ENCODE measurements at regions not wholly inside any gene's neighbourhood (a gene's known extent, or its start where the extent isn't known, plus 50 kb on each side); places are given as distances from the start of the nearest gene placed in this dataset.

DNA sequence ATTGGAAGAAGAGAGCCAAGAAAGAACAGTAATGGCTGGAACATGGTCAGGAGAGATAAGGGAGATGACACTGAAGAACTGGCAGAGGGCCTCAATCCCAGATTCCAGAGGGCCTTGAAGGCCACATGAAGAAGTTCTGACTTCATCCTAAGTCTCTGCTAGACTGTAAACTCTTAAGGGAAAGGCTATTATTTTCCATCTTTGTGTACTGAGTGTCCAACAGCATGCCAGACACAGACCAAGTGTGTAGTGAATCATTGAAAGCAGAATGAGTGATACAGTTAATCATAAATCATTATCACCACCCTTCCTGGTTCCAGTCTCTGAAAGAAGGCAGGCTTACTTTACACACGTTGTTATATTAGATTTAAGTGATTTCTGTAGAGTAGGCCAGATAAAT, 185.3 kb upstream of the C11orf87 start:
- Mint-ChIP-seq H3K9me3 (peaks cover 2 to 6% (median 3%) of the 10 kb centered on the region in 8 donors), H3K4me3 (no peak overlapping the region), H3K4me1 (no peaks in the 10 kb centered on the region), H3K27me3 (no peaks in the 10 kb centered on the region), H3K27ac (no peak overlapping the region), H3K36me3 (no peaks in the 10 kb centered on the region)
- no peak overlapping the region for H3K27ac ChIP-seq (ENCODE audit: low read depth, low read length)
- no peaks in the 10 kb centered on the region for H3K36me3 ChIP-seq (ENCODE audit: insufficient read depth, low read length)
- DNase-seq, result no peak
- intact Hi-C loops (cut with micrococcal nuclease), result no loop called here
- no peaks in the 10 kb centered on the region for H3K4me1 ChIP-seq (ENCODE audit: insufficient read depth, low read length)
- ChIA-PET CTCF (ENCODE audit: partially characterized antibody) (no interaction called here), POLR2A (ENCODE audit: partially characterized antibody) (no interaction called here)
- H3K4me3 ChIP-seq (ENCODE audit: low read length in 2 of 2), result no peak overlapping the region
- H3K9me3 ChIP-seq (ENCODE audit: control insufficient read depth in 1 of 2, low read length in 2 of 2), result no peaks in the 10 kb centered on the region
- H3K27me3 ChIP-seq (ENCODE audit: insufficient read depth, low read length), result no peaks in the 10 kb centered on the region

DNA sequence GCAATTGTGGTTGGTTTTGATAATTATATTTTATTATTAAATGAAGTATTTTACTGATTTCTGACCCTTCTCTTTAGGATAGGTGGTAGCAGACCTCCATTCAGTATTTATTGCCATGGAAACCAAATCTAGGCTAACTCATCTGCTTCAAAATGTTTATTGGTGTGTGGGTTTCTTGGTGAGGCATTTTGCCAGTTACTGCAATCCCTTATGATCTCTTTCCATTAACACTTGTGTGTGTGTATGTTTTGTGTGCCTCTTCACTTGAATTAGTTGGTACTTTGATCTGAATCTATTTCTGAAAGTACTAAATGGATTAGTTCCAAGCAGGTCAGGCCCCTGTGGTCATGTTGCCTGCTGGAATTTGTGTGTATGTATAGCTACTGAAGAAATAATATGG, 184.4 kb upstream of the C11orf87 start:
- no peak for DNase-seq
- Histone ChIP-seq H3K27ac (ENCODE audit: low read depth, low read length) (no peak overlapping the region), H3K27me3 (ENCODE audit: insufficient read depth, low read length) (no peaks in the 10 kb centered on the region), H3K9me3 (ENCODE audit: control insufficient read depth in 1 of 2, low read length in 2 of 2) (no peaks in the 10 kb centered on the region), H3K4me1 (ENCODE audit: insufficient read depth, low read length) (no peaks in the 10 kb centered on the region), H3K4me3 (ENCODE audit: low read length in 2 of 2) (no peak overlapping the region), H3K36me3 (ENCODE audit: insufficient read depth, low read length) (no peaks in the 10 kb centered on the region)
- ChIA-PET POLR2A (ENCODE audit: partially characterized antibody) (no interaction called here), CTCF (ENCODE audit: partially characterized antibody) (no interaction called here)
- Mint-ChIP-seq H3K4me3 (no peak overlapping the region), H3K36me3 (no peaks in the 10 kb centered on the region), H3K4me1 (no peaks in the 10 kb centered on the region), H3K27me3 (no peaks in the 10 kb centered on the region), H3K9me3 (peaks cover 2 to 6% (median 4%) of the 10 kb centered on the region in 8 donors), H3K27ac (no peak overlapping the region)
- intact Hi-C loops (cut with micrococcal nuclease), result no loop called here

DNA sequence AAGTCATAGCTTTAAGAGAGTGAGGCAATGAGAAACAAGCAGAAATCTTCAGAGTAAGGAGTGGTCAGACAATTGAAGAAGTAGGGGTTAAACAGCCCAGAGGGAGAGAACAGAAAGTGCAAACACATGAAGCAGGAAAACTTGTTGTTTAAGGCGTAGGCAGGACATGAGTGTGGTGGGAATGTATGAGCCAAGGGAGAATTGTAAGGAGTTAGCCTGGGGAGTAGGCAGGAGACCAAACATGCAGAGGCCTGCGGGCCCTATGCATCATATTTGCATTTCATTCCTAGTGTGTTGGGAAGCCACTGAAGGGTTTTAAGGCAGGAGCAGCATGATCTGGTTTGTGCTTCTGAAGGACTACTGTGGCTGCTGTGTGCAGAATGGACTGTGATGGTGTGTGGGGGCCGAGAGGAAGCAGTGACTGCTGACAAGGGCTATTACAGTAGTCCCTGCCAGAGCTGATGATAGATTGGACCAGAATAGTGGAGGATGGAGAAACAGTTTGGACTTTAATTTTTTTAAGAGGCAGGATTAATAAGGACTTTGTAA, 179.9 kb upstream of the C11orf87 start:
- H3K4me1 ChIP-seq (ENCODE audit: insufficient read depth, low read length), result no peaks in the 10 kb centered on the region
- intact Hi-C loops (cut with micrococcal nuclease), result no loop called here
- H3K27ac ChIP-seq (ENCODE audit: low read depth, low read length), result no peak overlapping the region
- Mint-ChIP-seq H3K9me3 (peaks cover 2 to 6% (median 5%) of the 10 kb centered on the region in 8 donors), H3K4me1 (no peaks in the 10 kb centered on the region), H3K27me3 (no peaks in the 10 kb centered on the region), H3K4me3 (no peak overlapping the region), H3K27ac (no peak overlapping the region), H3K36me3 (no peaks in the 10 kb centered on the region)
- no peak for DNase-seq
- H3K4me3 ChIP-seq (ENCODE audit: low read length in 2 of 2), result no peak overlapping the region
- no peaks in the 10 kb centered on the region for H3K27me3 ChIP-seq (ENCODE audit: insufficient read depth, low read length)
- POLR2A ChIA-PET (ENCODE audit: partially characterized antibody), result no interaction called here
- CTCF ChIA-PET (ENCODE audit: partially characterized antibody), result no interaction called here
- no peaks in the 10 kb centered on the region for H3K9me3 ChIP-seq (ENCODE audit: control insufficient read depth in 1 of 2, low read length in 2 of 2)
- H3K36me3 ChIP-seq (ENCODE audit: insufficient read depth, low read length), result no peaks in the 10 kb centered on the region

DNA sequence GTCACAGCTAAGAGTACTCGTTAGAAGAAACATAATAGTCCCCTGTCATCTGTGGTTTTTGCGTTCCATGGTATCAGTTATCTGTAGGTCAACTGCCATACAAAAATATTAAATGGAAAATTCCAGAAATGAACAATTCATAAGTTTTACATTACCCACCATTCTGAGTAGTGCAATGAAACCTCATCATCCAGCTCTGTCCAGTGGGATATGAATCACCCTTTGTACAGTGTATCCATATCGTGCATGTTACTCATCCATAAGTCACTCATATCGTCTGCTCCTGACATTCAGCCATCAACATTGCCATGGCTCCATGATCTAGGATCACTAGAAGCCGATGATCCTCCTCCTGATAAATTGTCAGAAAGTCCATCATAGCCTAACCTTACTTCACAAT, 174.9 kb upstream of the C11orf87 start:
- intact Hi-C loops (cut with micrococcal nuclease), result no loop called here
- H3K4me3 ChIP-seq (ENCODE audit: low read length in 2 of 2), result no peak overlapping the region
- no peaks in the 10 kb centered on the region for H3K4me1 ChIP-seq (ENCODE audit: insufficient read depth, low read length)
- H3K27me3 Mint-ChIP-seq, result no peaks in the 10 kb centered on the region
- peaks cover 0 to 8% (median 3%) of the 10 kb centered on the region in 8 donors for H3K9me3 Mint-ChIP-seq
- H3K36me3 ChIP-seq (ENCODE audit: insufficient read depth, low read length), result no peaks in the 10 kb centered on the region
- CTCF ChIA-PET (ENCODE audit: partially characterized antibody), result no interaction called here
- no peak for DNase-seq
- no peaks in the 10 kb centered on the region for H3K27me3 ChIP-seq (ENCODE audit: insufficient read depth, low read length)
- no peaks in the 10 kb centered on the region for H3K36me3 Mint-ChIP-seq
- no peak overlapping the region for H3K27ac Mint-ChIP-seq
- no peak overlapping the region for H3K4me3 Mint-ChIP-seq
- POLR2A ChIA-PET (ENCODE audit: partially characterized antibody), result no interaction called here
- no peak overlapping the region for H3K27ac ChIP-seq (ENCODE audit: low read depth, low read length)
- H3K4me1 Mint-ChIP-seq, result no peaks in the 10 kb centered on the region
- no peaks in the 10 kb centered on the region for H3K9me3 ChIP-seq (ENCODE audit: control insufficient read depth in 1 of 2, low read length in 2 of 2)

DNA sequence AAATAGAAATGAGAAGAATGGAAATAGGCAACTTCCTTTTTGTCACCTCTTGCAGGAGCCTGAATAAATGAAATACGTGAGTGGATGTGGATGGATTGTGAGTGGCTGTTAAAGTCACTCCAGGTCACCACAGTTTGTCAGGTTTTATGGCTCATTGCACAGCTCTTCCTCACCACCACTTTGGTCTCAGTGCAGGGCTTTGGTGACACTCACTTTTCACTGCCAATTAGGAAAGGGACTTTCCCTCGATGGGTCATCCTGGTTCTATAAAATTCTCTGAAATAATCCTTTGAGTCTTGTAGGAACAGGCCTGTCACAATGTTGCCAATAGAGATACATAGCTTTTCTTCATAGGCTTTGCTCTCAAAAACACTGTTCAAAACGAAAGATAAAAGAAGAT, 172.4 kb upstream of the C11orf87 start:
- CTCF ChIA-PET (ENCODE audit: partially characterized antibody), result no interaction called here
- no peak for DNase-seq
- Histone ChIP-seq H3K27me3 (ENCODE audit: insufficient read depth, low read length) (no peaks in the 10 kb centered on the region), H3K9me3 (ENCODE audit: control insufficient read depth in 1 of 2, low read length in 2 of 2) (no peaks in the 10 kb centered on the region), H3K4me3 (ENCODE audit: low read length in 2 of 2) (no peak overlapping the region), H3K27ac (ENCODE audit: low read depth, low read length) (no peak overlapping the region), H3K4me1 (ENCODE audit: insufficient read depth, low read length) (no peaks in the 10 kb centered on the region), H3K36me3 (ENCODE audit: insufficient read depth, low read length) (no peaks in the 10 kb centered on the region)
- no peak overlapping the region for H3K4me3 Mint-ChIP-seq
- intact Hi-C loops (cut with micrococcal nuclease), result no loop called here
- H3K4me1 Mint-ChIP-seq, result no peaks in the 10 kb centered on the region
- no peaks in the 10 kb centered on the region for H3K27me3 Mint-ChIP-seq
- H3K9me3 Mint-ChIP-seq, result peaks cover 0 to 9% (median 4%) of the 10 kb centered on the region in 8 donors
- POLR2A ChIA-PET (ENCODE audit: partially characterized antibody), result no interaction called here
- no peaks in the 10 kb centered on the region for H3K36me3 Mint-ChIP-seq
- H3K27ac Mint-ChIP-seq, result no peak overlapping the region

DNA sequence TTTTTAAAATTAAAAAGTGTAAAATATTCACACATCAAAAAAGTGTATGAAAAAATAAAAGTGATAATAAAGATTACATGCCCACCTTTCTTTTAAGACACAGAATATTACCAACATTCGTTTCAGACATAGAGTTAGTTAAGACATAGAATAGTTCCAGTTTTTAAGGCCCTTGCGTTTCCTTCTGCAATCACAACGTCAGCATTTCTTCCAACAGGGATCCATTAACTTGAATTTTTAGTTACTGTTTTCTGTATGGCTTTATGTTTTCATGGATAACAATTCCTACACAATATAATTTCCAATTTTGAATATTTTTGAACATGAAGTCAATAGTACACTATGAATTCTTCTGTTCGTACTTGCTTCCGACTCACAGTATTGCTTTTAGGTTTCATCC, 170.8 kb upstream of the C11orf87 start:
- Mint-ChIP-seq H3K4me1 (no peaks in the 10 kb centered on the region), H3K27me3 (no peaks in the 10 kb centered on the region), H3K36me3 (no peaks in the 10 kb centered on the region), H3K4me3 (no peak overlapping the region), H3K9me3 (peaks cover 0 to 10% (median 3%) of the 10 kb centered on the region in 8 donors), H3K27ac (no peak overlapping the region)
- ChIA-PET CTCF (ENCODE audit: partially characterized antibody) (no interaction called here), POLR2A (ENCODE audit: partially characterized antibody) (no interaction called here)
- no peaks in the 10 kb centered on the region for H3K9me3 ChIP-seq (ENCODE audit: control insufficient read depth in 1 of 2, low read length in 2 of 2)
- H3K4me3 ChIP-seq (ENCODE audit: low read length in 2 of 2), result no peak overlapping the region
- H3K27me3 ChIP-seq (ENCODE audit: insufficient read depth, low read length), result no peaks in the 10 kb centered on the region
- no peak overlapping the region for H3K27ac ChIP-seq (ENCODE audit: low read depth, low read length)
- intact Hi-C loops (cut with micrococcal nuclease), result no loop called here
- H3K36me3 ChIP-seq (ENCODE audit: insufficient read depth, low read length), result no peaks in the 10 kb centered on the region
- H3K4me1 ChIP-seq (ENCODE audit: insufficient read depth, low read length), result no peaks in the 10 kb centered on the region
- DNase-seq, result no peak

DNA sequence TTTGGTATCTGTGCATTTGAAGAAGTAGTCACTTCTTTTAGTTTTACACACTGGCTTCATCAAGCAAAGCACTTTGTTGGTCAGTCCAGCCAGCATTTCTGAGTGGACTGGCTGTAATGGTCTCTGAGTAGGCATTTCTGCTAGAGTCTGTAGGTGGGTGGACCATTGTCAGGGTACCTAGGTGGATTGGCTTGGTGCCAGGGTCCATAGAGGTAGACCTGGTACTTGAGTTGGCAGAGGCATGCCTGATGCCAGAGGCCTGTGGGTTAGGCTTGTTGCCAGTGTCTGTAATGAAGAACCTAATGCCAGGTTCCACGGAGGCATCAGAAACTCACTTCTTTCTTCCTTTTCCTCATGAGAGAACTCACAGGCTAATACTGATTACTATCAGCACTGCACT, 157.9 kb upstream of the C11orf87 start:
- Histone ChIP-seq H3K27ac (ENCODE audit: low read depth, low read length) (no peak overlapping the region), H3K27me3 (ENCODE audit: insufficient read depth, low read length) (no peaks in the 10 kb centered on the region), H3K36me3 (ENCODE audit: insufficient read depth, low read length) (no peaks in the 10 kb centered on the region), H3K4me1 (ENCODE audit: insufficient read depth, low read length) (no peaks in the 10 kb centered on the region), H3K9me3 (ENCODE audit: control insufficient read depth in 1 of 2, low read length in 2 of 2) (no peaks in the 10 kb centered on the region), H3K4me3 (ENCODE audit: low read length in 2 of 2) (no peak overlapping the region)
- no peaks in the 10 kb centered on the region for H3K4me1 Mint-ChIP-seq
- peaks cover 0 to 4% of the 10 kb centered on the region in 2 donors for H3K36me3 Mint-ChIP-seq
- intact Hi-C loops (cut with micrococcal nuclease), result no loop called here
- no peaks in the 10 kb centered on the region for H3K27me3 Mint-ChIP-seq
- H3K27ac Mint-ChIP-seq, result no peak overlapping the region
- DNase-seq, result no peak
- ChIA-PET POLR2A (ENCODE audit: partially characterized antibody) (no interaction called here), CTCF (ENCODE audit: partially characterized antibody) (no interaction called here)
- no peak overlapping the region for H3K4me3 Mint-ChIP-seq
- peaks cover 5 to 35% (median 21%) of the 10 kb centered on the region in 8 donors for H3K9me3 Mint-ChIP-seq
